ENCODE measurements at regions not wholly inside any gene's neighbourhood (a gene's known extent, or its start where the extent isn't known, plus 50 kb on each side); places are given as distances from the start of the nearest gene placed in this dataset.

DNA sequence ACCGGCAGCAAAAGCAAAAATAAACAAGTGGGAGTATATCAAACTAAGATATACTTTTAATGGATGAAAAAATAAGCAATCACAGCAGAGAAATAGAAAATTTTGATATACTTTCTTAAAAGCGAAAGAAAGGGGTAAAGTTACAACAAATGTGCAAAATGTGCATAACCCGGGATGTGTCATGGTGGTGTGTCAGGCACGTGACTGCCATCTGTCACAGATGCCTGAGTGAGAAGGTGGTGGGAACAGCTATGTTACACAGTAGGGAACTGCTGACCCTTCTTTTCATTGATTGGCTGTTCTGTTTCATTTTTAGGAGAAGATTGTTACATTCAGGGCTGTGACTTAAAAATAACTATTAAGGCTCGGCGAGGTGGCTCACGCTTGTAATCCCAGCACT, 168.1 kb upstream of the PELI2 start:
- ATAC-seq (ENCODE audit: low read depth), result no peak
- no peak overlapping the region for H3K9ac ChIP-seq (ENCODE audit: low read depth, low read length)
- no peaks in the 10 kb centered on the region for H3K9me1 ChIP-seq (ENCODE audit: insufficient read depth, low read length)
- no peak overlapping the region for H4K8ac ChIP-seq (ENCODE audit: low read depth in 2 of 2, low read length in 2 of 2)
- no peak overlapping the region for H2AK9ac ChIP-seq (replicated peaks; ENCODE audit: low read depth, low read length, poor library complexity)
- ChIA-PET CTCF (no interaction called here), POLR2A (ENCODE audit: unreplicated experiment) (no interaction called here)
- intact Hi-C loops (cut with micrococcal nuclease), result no loop called here
- H3K9me3 ChIP-seq (ENCODE audit: control insufficient read depth, insufficient read depth, low read length), result no peaks in the 10 kb centered on the region; the same call in 1 of the 2 replicates
- no peak for DNase-seq
- no peaks in the 10 kb centered on the region for H3K79me1 ChIP-seq (ENCODE audit: low read depth in 1 of 2, low read length in 2 of 2)
- in situ Hi-C loops (cut with MboI; ENCODE audit: low sequenced_read_pairs), result no loop called here
- WGBS, 2 experiments (ENCODE audit: extremely low coverage in 2 of 2, insufficient read length in 1 of 2), result no CpG with 5 or more reads among the region's 7 CpGs
- H4K5ac ChIP-seq (ENCODE audit: low read depth, low read length), result no peak overlapping the region
- no peak overlapping the region for H3K4me3 ChIP-seq (ENCODE audit: insufficient read depth, low read depth, low read length)
- no peak overlapping the region for H3K4ac ChIP-seq (ENCODE audit: low read depth, low read length)
- H4K91ac ChIP-seq (ENCODE audit: insufficient read depth, low read depth, low read length), result no peak overlapping the region
- no peak overlapping the region for H2AK5ac ChIP-seq (ENCODE audit: low read depth, low read length)
- H2BK15ac ChIP-seq (ENCODE audit: low read depth, low read length), result no peak overlapping the region
- H3K27ac ChIP-seq (ENCODE audit: insufficient read depth, low read length), result no peak overlapping the region
- H3K14ac ChIP-seq (replicated peaks; ENCODE audit: low read depth, low read length), result no peak overlapping the region
- no peaks in the 10 kb centered on the region for H3K36me3 ChIP-seq (ENCODE audit: control insufficient read depth, insufficient read depth, low read length)
- H4K20me1 ChIP-seq (ENCODE audit: insufficient read depth, low read length), result no peaks in the 10 kb centered on the region
- H2BK120ac ChIP-seq (ENCODE audit: low read depth, low read length), result no peak overlapping the region
- H2AFZ ChIP-seq (replicated peaks; ENCODE audit: low read length, poor library complexity), result no peak overlapping the region
- no peak overlapping the region for H3K56ac ChIP-seq (ENCODE audit: extremely low read depth, insufficient read depth, low read length)
- no peak for TF ChIP-seq ELK1 (IDR thresholded peaks at IDR 0.05; ENCODE audit: borderline replicate concordance, low read depth, low read length)
- TF ChIP-seq RCOR1 (IDR thresholded peaks at IDR 0.05; ENCODE audit: insufficient replicate concordance, low read length), result no peak
- TF ChIP-seq BHLHE40 (IDR thresholded peaks at IDR 0.05; ENCODE audit: low read depth, low read length), result no peak
- TF ChIP-seq FOS (IDR thresholded peaks at IDR 0.05; ENCODE audit: low read depth, low read length), result no peak
- TF ChIP-seq RFX5 (IDR thresholded peaks at IDR 0.05; ENCODE audit: low read depth, low read length), result no peak
- TF ChIP-seq SMC3 (IDR thresholded peaks at IDR 0.05; ENCODE audit: low read depth, low read length), result no peak
- TF ChIP-seq, protein P1, sequence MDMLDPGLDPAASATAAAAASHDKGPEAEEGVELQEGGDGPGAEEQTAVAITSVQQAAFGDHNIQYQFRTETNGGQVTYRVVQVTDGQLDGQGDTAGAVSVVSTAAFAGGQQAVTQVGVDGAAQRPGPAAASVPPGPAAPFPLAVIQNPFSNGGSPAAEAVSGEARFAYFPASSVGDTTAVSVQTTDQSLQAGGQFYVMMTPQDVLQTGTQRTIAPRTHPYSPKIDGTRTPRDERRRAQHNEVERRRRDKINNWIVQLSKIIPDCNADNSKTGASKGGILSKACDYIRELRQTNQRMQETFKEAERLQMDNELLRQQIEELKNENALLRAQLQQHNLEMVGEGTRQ (IDR thresholded peaks at IDR 0.05; ENCODE audit: low read depth, low read length), result no peak
- TF ChIP-seq POLR2A (IDR thresholded peaks at IDR 0.05; ENCODE audit: low read depth, low read length), result no peak
- TF ChIP-seq, protein P2, sequence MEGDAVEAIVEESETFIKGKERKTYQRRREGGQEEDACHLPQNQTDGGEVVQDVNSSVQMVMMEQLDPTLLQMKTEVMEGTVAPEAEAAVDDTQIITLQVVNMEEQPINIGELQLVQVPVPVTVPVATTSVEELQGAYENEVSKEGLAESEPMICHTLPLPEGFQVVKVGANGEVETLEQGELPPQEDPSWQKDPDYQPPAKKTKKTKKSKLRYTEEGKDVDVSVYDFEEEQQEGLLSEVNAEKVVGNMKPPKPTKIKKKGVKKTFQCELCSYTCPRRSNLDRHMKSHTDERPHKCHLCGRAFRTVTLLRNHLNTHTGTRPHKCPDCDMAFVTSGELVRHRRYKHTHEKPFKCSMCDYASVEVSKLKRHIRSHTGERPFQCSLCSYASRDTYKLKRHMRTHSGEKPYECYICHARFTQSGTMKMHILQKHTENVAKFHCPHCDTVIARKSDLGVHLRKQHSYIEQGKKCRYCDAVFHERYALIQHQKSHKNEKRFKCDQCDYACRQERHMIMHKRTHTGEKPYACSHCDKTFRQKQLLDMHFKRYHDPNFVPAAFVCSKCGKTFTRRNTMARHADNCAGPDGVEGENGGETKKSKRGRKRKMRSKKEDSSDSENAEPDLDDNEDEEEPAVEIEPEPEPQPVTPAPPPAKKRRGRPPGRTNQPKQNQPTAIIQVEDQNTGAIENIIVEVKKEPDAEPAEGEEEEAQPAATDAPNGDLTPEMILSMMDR (conservative IDR thresholded peaks at IDR 0.05; ENCODE audit: low read depth, low read length), result no peak
- TF ChIP-seq CHD1 (IDR thresholded peaks at IDR 0.05; ENCODE audit: low read depth, low read length), result no peak
- no peak for TF ChIP-seq MXI1 (IDR thresholded peaks at IDR 0.05; ENCODE audit: borderline replicate concordance, low read depth, low read length)
- no peak for TF ChIP-seq MAFK (IDR thresholded peaks at IDR 0.05; ENCODE audit: low read depth, low read length)
- no peak for TF ChIP-seq RAD21 (IDR thresholded peaks at IDR 0.05; ENCODE audit: low read length)
- no peak for TF ChIP-seq MAZ (IDR thresholded peaks at IDR 0.05; ENCODE audit: borderline replicate concordance, low read depth, low read length)
- no peak for TF ChIP-seq NFE2L2 (IDR thresholded peaks at IDR 0.05; ENCODE audit: low read depth, low read length)
- no TSS peak for BruUV-seq (replicated peaks)
- H3K27me3 ChIP-seq (ENCODE audit: control insufficient read depth, insufficient read depth, low read length), result peaks cover 13% of the 10 kb centered on the region
- H2BK20ac ChIP-seq (ENCODE audit: low read depth, low read length), result no peak overlapping the region
- no peak overlapping the region for H3K4me2 ChIP-seq (ENCODE audit: low read depth, low read length)
- no peak overlapping the region for H2BK5ac ChIP-seq (ENCODE audit: low read depth, low read length, poor library complexity, severe bottlenecking)
- no peaks in the 10 kb centered on the region for H3K4me1 ChIP-seq (ENCODE audit: control insufficient read depth, insufficient read depth, low read length)
- H3K18ac ChIP-seq (ENCODE audit: low read depth, low read length), result no peak overlapping the region
- dilution Hi-C loops (cut with HindIII; ENCODE audit: low sequenced_read_pairs, unreplicated experiment), result no loop called here
- H3K23ac ChIP-seq (ENCODE audit: low read depth, low read length), result no peak overlapping the region
